NCI-H2227 (cell line): ENCODE measurements at regions not wholly inside any gene's neighbourhood (a gene's known extent, or its start where the extent isn't known, plus 50 kb on each side); places are given as distances from the start of the nearest gene placed in this dataset.

ENCODE experiments used
- DNase-seq: peaks from one replicate; lab custom pipeline; 2025; ENCODE audit not compliant: unreplicated experiment; lab: John Stamatoyannopoulos, UW

DNA sequence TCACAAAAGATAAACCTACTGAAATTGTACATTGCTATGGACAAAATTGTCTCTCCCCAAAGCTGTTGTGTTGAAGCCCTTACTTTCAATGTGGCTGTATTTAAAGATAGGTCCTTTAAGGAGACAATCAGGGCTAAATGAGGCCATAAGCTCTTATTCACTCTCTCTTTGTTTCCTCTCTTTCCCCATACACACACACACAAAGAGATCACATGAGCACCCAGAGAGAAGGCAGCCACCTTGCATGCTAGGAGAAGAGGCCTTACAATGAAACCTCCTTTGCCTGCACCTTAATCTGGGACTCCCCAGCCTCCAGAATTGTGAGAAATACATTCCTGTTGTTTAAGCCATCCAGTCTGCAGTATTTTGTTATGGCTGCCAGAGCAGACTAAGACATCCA is 1295.6 kb upstream of the CDH6 start:
- no peak for DNase-seq

DNA sequence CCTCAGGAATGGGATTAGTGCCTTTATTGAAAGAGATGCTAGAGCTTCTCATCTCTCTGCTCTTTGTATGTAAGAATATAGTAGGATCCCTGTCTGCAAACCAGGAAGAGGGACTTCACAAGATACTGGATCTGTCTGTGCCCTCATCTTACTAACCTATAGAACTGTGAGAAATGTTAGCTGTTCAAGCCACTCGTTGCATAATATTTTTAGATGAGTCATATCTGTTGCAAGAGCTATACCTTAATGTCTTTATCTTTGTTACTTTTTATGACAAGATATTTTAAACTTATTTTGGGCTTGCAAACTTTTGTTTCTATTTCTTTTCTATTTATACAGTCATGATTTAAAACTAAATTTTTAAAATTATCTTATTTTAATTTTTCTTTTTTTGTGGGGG is 1296.8 kb upstream of the CDH6 start:
- no peak for DNase-seq

DNA sequence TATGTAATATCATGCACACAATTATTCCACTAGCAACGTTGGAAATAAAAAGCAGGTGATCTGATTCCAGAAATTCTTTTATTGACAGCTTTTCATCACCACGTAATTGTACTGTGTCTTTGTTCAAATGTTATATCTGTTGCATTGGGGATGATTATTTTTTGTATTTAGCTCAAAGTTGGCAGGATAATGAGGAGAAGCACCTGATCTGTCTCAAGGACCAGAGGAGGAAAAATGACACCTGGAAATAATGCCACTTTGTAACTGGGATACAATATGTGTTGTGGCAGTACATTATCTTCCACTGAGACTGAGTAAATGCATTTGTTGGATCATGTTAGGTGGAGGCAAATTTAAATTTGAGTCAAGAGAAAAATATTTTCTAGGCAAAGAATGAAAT is 1298.8 kb upstream of the CDH6 start:
- DNase-seq: no peak

DNA sequence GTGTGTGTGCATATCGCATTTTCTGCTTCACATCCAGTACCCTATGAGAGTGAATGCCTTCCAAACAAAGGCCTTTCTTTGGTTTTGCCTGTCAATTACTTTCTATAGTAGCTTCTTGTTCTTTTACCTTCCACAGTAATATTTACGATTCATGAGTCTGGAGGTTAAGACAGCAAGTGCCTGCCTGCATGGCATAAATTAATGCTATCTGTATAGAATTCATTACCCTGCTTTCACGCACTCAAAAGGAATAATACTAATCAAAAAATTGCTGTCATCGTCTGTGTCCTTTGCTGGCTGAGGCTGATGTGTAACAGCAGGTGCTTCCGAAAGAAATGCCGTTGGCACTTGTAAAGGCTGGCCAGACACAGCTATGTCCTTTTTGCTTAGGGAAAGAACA is 1304.4 kb upstream of the CDH6 start:
- DNase-seq: no peak

DNA sequence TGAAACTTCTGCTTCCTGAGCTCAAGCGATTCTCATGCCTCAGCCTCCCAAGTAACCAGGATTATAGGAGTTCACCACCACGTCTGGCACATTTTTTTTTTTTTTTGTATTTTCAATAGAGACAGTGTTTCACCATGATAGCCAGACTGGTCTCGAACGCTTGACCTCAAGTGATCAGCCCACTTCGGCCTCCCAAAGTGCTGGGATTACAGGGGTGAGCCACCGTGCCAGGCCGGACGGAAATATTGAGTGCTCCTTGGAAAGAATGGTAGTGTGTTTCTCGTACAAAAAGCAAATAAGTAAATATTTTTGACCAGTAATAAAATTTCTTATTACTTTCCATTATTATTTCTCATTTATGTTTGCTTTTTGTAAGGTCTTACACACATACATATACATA is 1307.9 kb upstream of the CDH6 start:
- no peak for DNase-seq

DNA sequence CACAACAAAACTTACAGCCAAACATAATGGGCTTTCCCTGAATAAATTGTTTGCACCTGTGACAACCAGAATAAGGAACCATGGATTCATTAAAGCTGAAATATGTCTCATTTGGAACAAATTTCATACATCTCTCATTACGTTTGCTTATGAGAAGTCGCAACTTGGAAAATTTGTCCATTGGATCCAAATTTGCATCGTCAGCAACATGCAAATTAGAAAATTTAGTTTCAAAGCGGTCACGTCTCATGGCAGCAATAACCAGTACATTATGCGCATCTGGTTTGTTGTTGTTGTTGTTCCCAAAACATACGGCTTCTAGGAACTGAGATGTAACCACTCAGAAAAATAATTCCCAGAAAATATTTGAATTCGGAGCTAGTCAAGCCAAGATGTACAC is 1311.5 kb upstream of the CDH6 start:
- no peak for DNase-seq

DNA sequence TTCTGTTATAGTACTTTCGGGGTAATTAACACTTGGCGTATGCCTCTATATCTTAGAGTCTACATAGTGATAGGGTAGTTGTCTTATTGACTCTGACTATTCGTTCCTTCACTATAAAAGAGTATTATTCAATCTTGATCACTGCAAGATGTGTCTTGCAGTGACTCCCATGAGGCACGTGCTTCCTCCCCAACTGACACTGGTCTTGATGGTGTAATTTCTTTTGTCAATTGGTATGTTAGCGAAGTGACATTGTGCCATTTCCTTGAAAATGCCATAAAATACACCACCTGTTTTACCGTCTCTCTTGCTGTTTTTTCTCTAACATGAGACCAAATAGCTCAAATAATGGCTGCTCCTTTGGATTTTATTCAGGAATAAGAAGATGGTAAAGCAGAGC is 1314.1 kb upstream of the CDH6 start:
- no peak for DNase-seq

DNA sequence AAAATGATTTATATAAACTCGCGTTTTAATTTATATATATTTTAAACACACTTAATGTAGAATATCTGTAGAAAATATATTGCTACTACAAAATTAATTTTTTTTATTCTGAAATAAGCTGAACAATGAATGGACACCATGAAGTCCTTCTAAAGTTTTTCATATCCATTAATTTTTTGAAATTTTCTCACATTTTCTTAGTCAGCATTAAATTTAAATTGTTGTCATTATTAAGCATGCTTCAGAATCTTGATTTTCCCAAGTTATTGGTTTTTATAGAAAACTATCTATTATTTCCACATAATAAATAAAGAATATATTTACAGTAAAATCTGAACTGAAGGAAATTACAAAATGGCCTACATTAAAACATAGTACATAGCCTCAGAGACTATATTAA is 1314.9 kb upstream of the CDH6 start:
- no peak for DNase-seq

DNA sequence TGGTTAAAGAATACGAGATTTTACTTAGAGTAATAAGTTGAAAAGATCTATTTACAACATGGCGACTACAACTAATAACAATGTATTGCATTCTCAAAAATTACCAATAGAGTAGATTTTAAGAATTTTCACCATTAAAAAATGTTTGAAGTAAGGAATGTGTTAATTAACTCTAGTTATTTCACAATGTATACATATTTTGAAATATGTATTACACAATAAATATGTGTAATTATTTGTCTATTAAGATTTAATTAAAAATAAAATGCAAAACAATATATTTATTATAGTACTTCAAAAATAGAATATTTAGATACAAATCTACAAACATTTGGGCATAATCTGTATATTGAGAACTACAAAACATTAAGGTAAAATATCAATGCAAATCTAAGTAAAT is 1326.3 kb upstream of the CDH6 start:
- DNase-seq: no peak

DNA sequence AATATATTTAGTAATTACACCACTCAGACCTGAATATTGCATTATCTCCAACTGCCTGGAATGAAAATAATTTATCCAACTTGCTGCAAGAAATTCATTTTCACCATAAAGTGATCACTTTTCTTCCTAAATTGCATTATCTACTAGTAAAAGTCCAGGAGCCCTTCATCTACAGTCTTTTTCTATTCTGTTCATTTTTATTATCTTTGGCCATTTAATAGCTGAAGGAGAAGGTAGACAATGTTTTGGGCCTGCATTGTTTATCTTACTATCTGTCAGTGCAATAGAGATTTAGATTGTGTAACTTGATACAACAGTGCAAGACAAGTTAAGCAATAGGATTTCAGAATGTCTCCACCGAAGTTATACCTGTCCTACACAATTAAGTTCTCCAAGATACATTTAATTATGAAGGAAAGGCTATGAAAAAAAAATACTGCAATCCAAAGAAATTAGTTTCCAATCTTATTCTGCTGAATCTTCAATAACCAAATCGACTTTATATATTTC is 1339.7 kb upstream of the CDH6 start:
- no peak for DNase-seq

DNA sequence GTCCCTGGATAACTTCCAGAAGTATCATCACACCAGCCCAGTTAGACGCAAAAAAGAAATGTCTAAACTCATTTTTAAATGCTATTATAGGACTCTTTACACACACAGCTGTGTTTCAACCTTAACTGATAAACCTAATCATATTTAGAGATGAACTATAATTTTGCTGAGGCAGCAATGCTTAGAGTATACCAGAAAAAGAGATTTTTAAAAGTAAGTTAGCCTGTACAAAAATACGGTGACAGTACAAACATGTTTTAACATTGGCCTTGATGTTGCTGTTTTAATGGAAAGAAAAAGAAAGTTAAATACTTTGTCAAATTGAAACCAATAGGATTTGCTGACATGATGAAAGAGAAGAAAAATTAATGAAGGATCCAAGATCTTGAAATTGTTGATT is 1341.2 kb upstream of the CDH6 start:
- DNase-seq: no peak

DNA sequence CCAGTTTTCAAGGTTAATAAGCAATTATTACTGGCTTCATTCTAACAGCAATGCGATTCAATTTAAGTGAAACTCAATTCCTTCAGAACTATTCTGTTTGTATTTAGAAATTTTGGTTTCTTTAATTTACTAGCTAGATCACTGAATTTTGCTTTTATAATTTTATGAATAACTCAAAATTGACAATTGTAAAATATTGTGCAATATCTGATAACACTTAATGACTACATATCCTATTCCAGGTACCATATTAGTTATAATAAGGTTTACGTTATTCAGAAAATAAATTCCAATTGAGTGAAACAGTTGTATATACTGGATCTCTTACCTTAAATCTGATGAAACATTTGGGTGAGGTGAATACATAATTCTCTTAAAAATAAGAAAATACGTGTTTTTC is 1348.3 kb upstream of the CDH6 start:
- DNase-seq: no peak

DNA sequence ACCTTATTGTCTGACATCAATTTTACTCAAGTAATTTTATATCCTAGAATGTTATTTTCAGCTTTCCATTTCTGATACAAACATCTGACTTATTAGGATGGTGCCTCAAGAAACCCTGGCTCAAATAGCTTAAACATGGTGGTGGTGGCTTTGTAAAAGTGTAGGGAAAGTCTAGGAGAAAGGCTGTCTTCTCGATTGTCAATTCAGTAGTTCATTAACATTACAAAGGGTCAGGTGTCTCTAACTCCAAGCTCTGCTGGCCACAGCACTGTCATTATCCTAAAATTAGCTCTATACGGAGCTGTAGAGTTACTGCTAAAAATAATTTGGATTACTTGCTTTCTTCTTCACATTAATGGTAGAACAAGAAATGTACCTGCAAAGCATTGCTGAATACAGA is 1360.1 kb upstream of the CDH6 start:
- DNase-seq: no peak

DNA sequence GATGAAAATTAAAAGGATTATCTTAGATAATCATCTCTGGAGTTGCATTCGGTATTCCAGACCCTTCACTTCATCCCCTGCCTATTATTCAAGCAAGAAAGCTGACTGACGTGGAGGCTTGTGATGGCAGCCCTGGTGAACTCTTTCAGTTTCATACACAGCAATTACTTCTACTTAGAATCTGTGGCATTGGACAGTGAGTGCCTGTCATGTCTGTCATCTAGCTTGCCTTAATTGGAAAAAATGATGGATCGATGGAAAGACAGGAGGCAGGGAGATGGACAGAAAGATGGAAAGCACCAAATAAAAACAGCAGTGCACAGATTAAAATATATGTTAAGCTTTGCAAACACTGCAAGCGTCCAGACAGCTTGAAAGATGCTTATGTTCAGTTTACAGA is 1371.0 kb upstream of the CDH6 start:
- DNase-seq: no peak

DNA sequence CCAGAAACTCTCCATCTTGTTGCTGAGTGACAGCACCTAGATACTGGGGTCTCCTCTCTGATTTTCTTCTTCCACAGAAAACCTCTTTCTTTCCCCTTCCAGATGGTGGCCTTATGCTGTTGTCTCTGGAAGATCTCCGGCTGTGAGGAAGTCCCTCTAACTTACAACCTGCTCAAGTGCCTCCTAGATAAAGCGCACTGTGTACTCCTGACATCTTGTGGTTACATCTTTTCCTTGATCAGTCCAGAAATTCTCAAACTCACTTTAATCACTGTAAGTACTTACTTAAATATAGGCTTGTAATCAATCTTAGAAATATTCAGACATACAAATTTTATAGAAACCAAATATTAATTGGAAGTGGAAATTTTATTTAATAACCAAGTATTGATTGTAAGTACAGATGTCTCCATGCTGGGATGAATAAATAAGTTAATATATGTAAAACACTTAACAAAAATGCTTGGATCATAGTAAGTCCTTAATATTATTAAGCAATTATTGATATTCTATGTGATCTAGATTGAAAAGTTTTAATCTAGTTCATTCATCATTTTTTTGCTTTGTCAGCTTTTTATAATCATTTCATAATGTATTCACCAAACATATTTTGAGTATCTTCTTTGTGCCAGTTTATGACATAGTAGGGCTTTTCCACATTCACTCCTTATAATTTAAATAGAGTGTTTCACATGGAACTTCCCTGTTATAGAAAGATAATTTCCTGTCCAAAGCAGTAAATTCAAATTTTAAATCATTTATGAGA is 1381.4 kb upstream of the CDH6 start:
- no peak for DNase-seq

DNA sequence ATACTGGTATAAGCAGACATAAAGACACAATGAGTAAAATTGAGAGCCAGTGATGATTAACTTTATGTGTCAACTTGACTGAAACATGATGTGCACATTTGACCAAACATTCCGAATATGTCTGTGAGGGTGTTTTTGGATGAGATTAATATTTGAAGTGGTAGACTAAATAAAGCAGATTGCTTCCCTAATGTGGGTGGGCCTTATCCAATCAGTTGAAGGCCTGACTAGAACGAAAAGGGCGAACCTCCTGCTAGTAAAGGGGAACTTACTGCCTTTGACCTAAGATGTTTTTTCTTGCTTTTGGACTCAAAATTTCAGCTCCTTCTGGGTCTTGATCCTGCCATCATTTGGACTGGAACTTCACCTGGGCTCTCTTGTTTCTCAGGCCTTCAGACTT is 1387.7 kb upstream of the CDH6 start:
- no peak for DNase-seq

DNA sequence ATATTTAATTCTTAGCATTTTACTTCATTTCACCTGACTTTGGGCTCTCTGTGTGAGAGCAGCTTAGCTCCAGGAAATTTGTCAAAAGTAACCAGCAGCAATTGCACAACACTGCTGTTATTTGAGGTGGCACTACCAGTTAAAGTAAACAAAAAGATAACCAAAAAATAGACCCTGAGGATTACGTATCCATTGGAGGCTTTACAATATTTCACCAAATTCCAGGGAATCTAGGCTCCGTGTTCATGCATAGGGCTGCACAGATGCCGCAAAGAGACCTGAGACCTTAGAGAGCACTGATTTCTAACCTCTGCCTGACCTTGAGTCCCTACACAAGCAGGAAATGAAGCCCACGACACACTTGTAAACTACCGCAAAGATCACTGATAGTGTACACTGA is 1392.7 kb upstream of the CDH6 start:
- DNase-seq: no peak

DNA sequence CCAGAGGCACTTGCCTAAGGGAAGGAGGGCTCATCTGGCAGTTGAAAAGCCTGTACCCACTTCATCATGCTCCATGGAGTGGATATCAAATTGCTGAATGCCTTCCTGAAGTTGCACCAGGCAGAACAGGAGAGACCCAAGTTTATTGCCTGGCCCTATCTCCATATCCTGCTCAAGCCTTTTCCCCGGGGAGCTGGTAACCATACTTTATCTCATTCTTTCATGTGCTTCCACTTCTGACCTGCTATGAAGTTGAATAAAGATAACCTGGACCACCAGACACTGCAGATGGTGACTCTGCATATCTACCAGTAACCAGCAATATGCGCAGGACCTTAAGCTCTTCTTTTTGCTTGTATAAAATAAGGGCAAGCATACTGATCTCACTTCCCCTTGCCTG is 1397.5 kb upstream of the CDH6 start:
- DNase-seq: no peak

DNA sequence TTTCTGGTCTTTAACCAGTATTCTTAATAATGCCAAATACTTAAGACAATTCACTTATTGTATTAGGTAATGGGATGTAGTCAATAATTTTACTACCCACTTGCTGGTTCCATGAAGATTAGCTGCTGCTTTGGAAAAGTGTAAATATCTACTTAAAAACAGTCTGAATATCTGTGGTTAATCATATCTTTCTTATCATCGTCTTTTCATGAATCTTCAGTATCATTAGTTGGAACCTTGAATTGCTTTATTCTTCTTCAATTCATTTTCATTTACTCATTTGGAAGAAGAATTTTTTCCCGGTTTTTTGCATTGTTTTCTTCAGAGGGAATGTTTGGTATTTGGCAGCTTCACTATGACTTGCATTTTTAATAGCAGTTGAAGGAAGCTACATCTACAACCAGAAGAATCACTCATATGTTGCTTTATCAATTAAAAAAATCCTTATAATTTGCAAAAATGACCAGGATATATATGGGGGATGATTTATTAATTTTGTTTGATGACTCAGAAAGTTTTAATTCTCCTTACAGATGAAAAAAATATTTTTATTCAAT is 1398.3 kb upstream of the CDH6 start:
- no peak for DNase-seq

DNA sequence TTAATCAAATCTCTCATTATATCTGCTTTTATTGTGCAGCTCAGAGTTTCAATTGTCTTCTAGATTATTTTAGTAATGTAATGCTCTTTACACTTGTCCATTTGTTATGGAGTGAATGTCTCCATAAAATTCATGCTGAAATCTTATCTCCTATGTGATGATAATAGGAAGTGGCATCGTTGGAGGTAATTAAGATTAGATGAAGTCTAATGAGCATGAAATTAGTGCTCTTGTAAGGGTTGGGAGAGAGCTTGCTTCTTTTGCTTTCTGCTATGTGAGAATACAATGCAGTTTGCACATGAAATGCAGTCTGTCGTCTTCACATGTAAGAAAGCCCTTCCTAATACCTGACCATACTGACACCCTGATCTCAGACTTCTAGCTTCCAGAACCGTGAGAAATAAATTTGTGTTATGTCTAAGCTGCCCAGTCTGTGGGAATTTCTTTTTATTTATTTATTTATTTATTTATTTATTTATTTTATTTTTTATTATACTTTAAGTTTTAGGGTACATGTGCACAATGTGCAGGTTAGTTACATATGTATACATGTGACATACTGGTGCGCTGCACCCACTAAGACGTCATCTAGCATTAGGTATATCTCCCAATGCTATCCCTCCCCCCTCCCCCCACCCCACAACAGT is 1399.2 kb upstream of the CDH6 start:
- DNase-seq: no peak

DNA sequence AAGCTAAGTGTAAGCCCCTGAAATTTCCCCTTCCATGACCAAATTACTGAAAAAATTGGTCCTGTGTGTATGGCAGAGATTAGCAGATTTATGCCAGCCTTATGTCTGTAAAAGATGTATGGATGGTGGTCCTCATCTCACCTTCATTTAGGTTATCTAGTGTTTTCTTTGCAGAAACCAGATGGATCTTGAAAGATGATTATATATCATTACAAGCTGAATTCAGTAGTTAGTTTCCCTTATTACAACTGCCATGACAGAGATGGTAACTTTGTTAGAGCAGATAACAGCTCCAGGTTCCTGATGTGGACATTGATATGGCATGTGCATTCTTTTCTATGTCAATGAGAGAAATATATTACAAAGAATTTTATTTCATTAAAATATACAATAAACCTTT is 1403.2 kb upstream of the CDH6 start:
- DNase-seq: no peak

DNA sequence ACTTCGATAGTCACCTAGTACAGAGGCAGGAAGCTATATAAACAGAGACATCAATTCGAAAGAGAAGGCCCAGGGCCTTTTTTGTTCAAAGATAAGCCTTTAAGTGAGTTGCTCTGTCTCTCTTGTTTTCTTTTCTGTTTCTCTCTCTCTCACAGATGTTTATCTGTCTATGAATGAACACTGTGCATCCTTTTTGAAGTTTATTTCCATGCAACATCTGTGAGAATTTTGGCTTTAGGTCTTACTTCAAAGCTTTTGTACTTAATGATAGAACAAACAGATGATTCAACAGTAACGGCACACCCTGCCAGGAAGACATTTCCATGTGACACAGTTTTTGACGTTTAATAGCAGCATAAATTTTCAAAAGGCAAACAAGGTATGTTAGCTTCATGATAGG is 1413.1 kb upstream of the CDH6 start:
- DNase-seq: no peak

DNA sequence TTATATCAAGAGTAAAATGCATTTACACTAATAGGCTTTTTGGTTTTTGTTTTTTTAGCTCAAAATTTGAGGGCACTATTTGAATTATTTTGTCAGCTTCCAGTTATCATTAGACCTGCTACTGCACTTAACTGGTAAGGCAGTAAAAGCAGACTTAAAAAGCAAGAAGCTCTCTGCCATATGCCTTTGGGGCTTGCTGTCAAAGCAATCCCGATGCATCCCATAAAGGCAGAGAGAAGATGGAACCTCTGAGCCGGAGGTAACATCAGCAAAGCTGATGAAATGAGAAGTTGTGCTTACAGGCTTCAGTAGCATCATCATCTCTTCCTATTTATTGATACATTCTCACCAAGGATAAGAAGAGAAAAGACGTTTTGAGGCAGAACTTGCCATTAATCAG is 1414.3 kb upstream of the CDH6 start:
- DNase-seq: no peak
